Upper lobe of right lung (tissue), 1 donor: ENCODE measurements at regions not wholly inside any gene's neighbourhood (a gene's known extent, or its start where the extent isn't known, plus 50 kb on each side); places are given as distances from the start of the nearest gene placed in this dataset.
A peak's percentile ranks its signal among the peaks of the same experiment; 100 is the strongest.
"Not testable (repeated sequence)": the region's sequence is repeated elsewhere in the genome, so short reads cannot be mapped to it uniquely, and the experiment has no call there.

Source experiments
- ATAC-seq: fragments of 200-7000 bp; cut with Tn5 transposase; one replicate; pipeline ENCODE4 v1.9.1; 2020; ENCODE audit warnings: mild to moderate bottlenecking, moderate library complexity
- DNase-seq: peaks from one replicate; pipeline ENCODE4 v3.0.0-alpha.2; 2020
- H3K27ac ChIP-seq: fragments of 200-600 bp; one replicate; pipeline ENCODE4 v1.8.0; 2022
- H3K27me3 ChIP-seq: fragments of 200-600 bp; one replicate; pipeline ENCODE4 v1.8.0; 2022; ENCODE audit warnings: mild to moderate bottlenecking
- H3K36me3 ChIP-seq: fragments of 200-600 bp; one replicate; pipeline ENCODE4 v1.8.0; 2022
- H3K4me1 ChIP-seq: fragments of 200-600 bp; one replicate; pipeline ENCODE4 v1.8.0; 2022
- H3K4me3 ChIP-seq: fragments of 200-600 bp; one replicate; pipeline ENCODE4 v1.8.0; 2022; ENCODE audit warnings: mild to moderate bottlenecking
- H3K9me3 ChIP-seq: fragments of 200-600 bp; one replicate; pipeline ENCODE4 v1.8.0; 2022
- intact Hi-C: fragments of 100-400 bp; cut with DNase I; formaldehyde crosslinking; loops from one replicate; pipeline ENCODE4 v1.11.0; 2022
- TF ChIP-seq, protein P1 (sequence below): fragments of 200-600 bp; IDR thresholded peaks from one replicate; pipeline ENCODE4 v1.8.0; 2022; ENCODE audit warnings: antibody characterized with exemption
- donor health status: DM: no; HTN: yes; CAD: no; lungs with severe emphysema.

DNA sequence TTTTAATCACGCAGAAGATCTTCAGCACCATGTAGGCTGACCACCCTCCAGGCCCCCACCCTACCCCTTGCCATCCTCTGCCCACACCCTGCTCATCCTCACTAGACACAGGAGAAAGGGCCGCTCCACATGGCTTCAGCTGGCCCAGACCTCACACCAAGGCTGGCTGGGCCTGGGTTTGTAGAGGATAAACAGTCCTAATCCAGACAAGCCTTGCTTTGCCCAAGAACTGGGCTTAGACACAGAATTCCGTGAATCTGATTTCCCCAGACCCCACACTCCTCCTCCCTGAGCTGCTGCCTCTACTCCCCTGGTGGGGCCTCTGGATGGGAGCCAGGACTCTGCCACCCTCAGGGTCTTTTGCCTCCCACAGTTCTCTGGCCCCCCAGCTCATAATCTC lies 185.3 kb downstream of the CYP26B1 start:
- DNase-seq = no peak
- TF ChIP-seq, protein P1, sequence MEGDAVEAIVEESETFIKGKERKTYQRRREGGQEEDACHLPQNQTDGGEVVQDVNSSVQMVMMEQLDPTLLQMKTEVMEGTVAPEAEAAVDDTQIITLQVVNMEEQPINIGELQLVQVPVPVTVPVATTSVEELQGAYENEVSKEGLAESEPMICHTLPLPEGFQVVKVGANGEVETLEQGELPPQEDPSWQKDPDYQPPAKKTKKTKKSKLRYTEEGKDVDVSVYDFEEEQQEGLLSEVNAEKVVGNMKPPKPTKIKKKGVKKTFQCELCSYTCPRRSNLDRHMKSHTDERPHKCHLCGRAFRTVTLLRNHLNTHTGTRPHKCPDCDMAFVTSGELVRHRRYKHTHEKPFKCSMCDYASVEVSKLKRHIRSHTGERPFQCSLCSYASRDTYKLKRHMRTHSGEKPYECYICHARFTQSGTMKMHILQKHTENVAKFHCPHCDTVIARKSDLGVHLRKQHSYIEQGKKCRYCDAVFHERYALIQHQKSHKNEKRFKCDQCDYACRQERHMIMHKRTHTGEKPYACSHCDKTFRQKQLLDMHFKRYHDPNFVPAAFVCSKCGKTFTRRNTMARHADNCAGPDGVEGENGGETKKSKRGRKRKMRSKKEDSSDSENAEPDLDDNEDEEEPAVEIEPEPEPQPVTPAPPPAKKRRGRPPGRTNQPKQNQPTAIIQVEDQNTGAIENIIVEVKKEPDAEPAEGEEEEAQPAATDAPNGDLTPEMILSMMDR = no peak
- intact Hi-C loops = no loop called here
- no peak overlapping the region for H3K4me3 ChIP-seq
- H3K9me3 ChIP-seq = peaks cover 12% of the 10 kb centered on the region
- H3K27ac ChIP-seq = no peak overlapping the region
- H3K36me3 ChIP-seq = no peaks in the 10 kb centered on the region
- no peaks in the 10 kb centered on the region for H3K27me3 ChIP-seq
- no peak for ATAC-seq
- no peaks in the 10 kb centered on the region for H3K4me1 ChIP-seq

- H3K9me3 ChIP-seq = peaks cover 12% of the 10 kb centered on the region
- no peak overlapping the region for H3K4me3 ChIP-seq
- TF ChIP-seq, protein P1 = no peak
- no peaks in the 10 kb centered on the region for H3K36me3 ChIP-seq
- intact Hi-C loops = no loop called here
- no peak for DNase-seq
- no peaks in the 10 kb centered on the region for H3K27me3 ChIP-seq
- H3K4me1 ChIP-seq = no peaks in the 10 kb centered on the region
- no peak for ATAC-seq
- H3K27ac ChIP-seq = no peak overlapping the region
Observed at GRCh38 chr2:71961289-71962027, 186.2 kb downstream of the CYP26B1 start.

DNA sequence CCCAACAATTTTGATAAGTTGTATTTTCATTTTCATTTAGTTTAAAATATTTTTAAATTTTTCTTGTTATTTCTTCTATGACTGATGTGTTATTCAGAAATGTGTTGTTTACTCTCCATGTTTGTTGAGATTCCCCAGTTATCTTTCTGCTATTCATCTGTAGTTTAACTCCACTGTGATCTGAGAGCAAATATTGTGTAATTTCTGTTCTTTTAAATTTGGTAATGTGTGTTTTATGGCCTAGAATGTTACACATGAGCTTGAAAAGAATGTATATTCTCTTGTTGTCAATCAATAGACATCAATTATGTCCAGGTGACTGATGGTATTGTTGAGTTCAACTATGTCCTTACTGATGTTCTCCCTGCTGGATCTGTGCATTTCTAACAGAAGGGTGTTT lies 188.2 kb downstream of the CYP26B1 start:
- Histone ChIP-seq H3K4me1 (no peaks in the 10 kb centered on the region), H3K27ac (no peak overlapping the region), H3K27me3 (no peaks in the 10 kb centered on the region), H3K9me3 (peaks cover 12% of the 10 kb centered on the region), H3K36me3 (no peaks in the 10 kb centered on the region), H3K4me3 (no peak overlapping the region)
- intact Hi-C loops = no loop called here
- TF ChIP-seq, protein P1 = no peak
- no peak for DNase-seq
- ATAC-seq = no peak

DNA sequence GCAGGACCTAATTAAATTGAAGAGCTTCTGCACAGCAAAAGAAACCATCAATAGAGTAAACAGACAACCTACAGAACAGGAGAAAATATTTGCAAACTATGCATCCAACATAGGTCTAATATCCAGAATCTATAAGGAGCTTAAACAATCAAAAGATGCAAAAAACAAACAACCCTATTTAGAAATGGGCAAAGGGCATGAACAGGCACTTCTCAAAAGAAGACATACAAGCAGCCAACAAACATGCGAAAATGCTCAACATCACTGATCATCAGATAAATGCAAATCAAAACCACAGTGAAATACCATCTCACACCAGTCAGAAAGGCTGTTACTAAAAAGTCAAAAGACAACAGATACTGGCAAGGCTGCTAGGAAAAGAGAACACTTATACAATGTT lies 189.2 kb downstream of the CYP26B1 start:
- H3K27ac ChIP-seq, DNase-seq, H3K36me3 ChIP-seq, H3K27me3 ChIP-seq, intact Hi-C loops, H3K4me1 ChIP-seq, ATAC-seq, H3K4me3 ChIP-seq: not testable (repeated sequence)
- peaks cover 12% of the 10 kb centered on the region for H3K9me3 ChIP-seq

DNA sequence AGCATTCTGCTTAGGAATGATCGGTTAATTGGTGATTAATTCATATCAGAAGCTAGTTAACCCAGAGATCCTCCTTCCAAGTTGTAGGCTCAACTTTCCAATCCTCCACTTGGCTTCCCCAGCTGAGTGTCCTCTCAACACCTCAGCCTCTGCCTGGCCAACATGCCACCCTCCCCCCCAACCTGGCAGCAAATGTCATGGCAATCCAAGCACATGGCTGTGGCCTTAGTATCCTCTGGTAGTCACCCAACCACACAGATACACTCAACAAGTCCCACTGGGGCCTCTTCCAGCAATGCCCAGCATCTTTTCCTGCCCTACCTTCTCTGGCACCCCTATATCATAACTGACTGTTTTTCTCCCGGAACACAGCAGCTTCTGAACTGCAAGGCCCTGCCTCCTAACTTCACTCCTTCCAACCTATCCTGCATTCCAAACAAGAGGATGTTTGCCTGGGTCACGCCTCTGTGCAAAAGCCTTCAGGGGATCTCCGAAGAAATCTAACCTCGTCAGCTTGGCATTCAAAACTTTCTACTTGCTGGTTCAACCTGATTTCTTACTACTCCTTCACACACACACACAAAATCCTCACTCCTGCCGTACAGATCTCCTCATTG lies 195.0 kb downstream of the CYP26B1 start:
- Histone ChIP-seq H3K9me3 (peaks cover under 1% of the 10 kb centered on the region), H3K36me3 (no peaks in the 10 kb centered on the region), H3K27ac (no peak overlapping the region), H3K4me1 (no peaks in the 10 kb centered on the region), H3K27me3 (no peaks in the 10 kb centered on the region), H3K4me3 (no peak overlapping the region)
- DNase-seq = no peak
- peak; percentile 41 for ATAC-seq
- TF ChIP-seq, protein P1 = no peak
- intact Hi-C loops = no loop called here

- TF ChIP-seq, protein P1 = no peak
- Histone ChIP-seq H3K4me1 (no peaks in the 10 kb centered on the region), H3K27me3 (no peaks in the 10 kb centered on the region), H3K36me3 (no peaks in the 10 kb centered on the region), H3K4me3 (no peak overlapping the region), H3K9me3 (no peaks in the 10 kb centered on the region), H3K27ac (no peak overlapping the region)
- DNase-seq (no peak), ATAC-seq (no peak)
- intact Hi-C loops = no loop called here
Observed at GRCh38 chr2:71951718-71952404, 195.8 kb downstream of the CYP26B1 start.
